Stomach (tissue), 4 donors: ENCODE measurements at regions not wholly inside any gene's neighbourhood (a gene's known extent, or its start where the extent isn't known, plus 50 kb on each side); places are given as distances from the start of the nearest gene placed in this dataset.

ENCODE experiments used
- CTCF ChIP-seq, 7 experiments: fragments of 450-650 bp in 4 of 7; fragments of 200-600 bp in 3 of 7; sonication (generic) in 3 of 7; IDR thresholded peaks; one replicate each; pipeline ENCODE4 v1.5.1; 2016 to 2019; ENCODE audit warnings: antibody characterized with exemption in 7 of 7, control low read depth in 2 of 7, mild to moderate bottlenecking in 1 of 7
- POLR2AphosphoS5 ChIP-seq, 3 donors: sonication (generic); formaldehyde crosslinking; IDR thresholded peaks; one replicate each; pipeline ENCODE4 v1.6.1; 2016; ENCODE audit warnings: antibody characterized with exemption in 3 of 3

GRCh38 chr3:65081536-65081935 is 393.7 kb upstream of the ADAMTS9 start:
- TF ChIP-seq POLR2AphosphoS5 (IDR thresholded peaks at IDR 0.05) (no peak), CTCF (IDR thresholded peaks at IDR 0.05) (no peak)
